NT2/D1 (cell line): ENCODE measurements at regions not wholly inside any gene's neighbourhood (a gene's known extent, or its start where the extent isn't known, plus 50 kb on each side); places are given as distances from the start of the nearest gene placed in this dataset.

Experiments
- DNase-seq: peaks from one replicate; pipeline ENCODE4 v3.0.0-alpha.2; 2011; ENCODE audit warnings: low read depth, low spot score
- H3K27me3 ChIP-seq: 2 replicates; pipeline ENCODE4 v1.6.0; 2011; ENCODE audit warnings: mild to moderate bottlenecking; ENCODE audit not compliant: insufficient read length, insufficient read depth
- H3K36me3 ChIP-seq: 2 replicates; pipeline ENCODE4 v1.6.1; 2011; ENCODE audit warnings: mild to moderate bottlenecking, low read length, mixed read lengths; ENCODE audit not compliant: insufficient read depth, insufficient read length
- H3K4me1 ChIP-seq: 2 replicates; pipeline ENCODE4 v1.5.1; 2011; ENCODE audit not compliant: insufficient read depth, insufficient read length
- H3K4me3 ChIP-seq: 2 replicates; pipeline ENCODE4 v1.5.1; 2011; ENCODE audit warnings: low read depth; ENCODE audit not compliant: insufficient read length
- H3K9ac ChIP-seq: 2 replicates; pipeline ENCODE4 v1.6.0; 2011; ENCODE audit warnings: low read depth; ENCODE audit not compliant: insufficient read length
- H3K9me3 ChIP-seq: 2 replicates; pipeline ENCODE4 v1.5.1; 2011; ENCODE audit warnings: mild to moderate bottlenecking, low read length; ENCODE audit not compliant: insufficient read depth
- SUZ12 ChIP-seq: IDR thresholded peaks from 2 replicates; pipeline ENCODE4 v1.6.1; 2011; ENCODE audit not compliant: insufficient read length, insufficient read depth; ENCODE audit errors: extremely low read depth
- YY1 ChIP-seq: IDR thresholded peaks from 2 replicates; pipeline ENCODE4 v1.6.1; 2011; ENCODE audit not compliant: insufficient read length, insufficient read depth
- ZNF274 ChIP-seq: IDR thresholded peaks from 2 replicates; pipeline ENCODE4 v1.6.1; 2011; ENCODE audit warnings: mild to moderate bottlenecking, low read depth, low read length

DNA sequence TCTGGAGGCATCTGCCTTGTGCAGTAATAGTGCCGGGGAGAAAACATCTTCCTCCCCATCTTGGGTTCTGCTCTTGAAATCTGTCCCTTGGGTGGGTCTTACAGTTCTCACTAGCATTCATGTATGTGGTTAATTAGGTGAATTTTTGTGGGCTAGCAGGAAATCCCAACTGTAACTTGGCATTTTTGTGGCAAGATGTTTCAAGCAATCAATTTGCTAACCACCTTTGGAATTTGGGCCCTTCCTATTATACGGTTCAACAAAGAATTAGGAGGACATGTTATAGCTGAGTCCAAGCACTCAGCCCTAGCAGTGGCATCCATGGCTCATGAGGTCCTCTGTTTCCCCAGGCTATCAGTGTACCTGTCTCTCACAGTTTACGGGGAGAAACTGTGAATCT, 89.1 kb upstream of the MTNR1B start:
- DNase-seq: no peak
- Histone ChIP-seq H3K4me3 (no peak overlapping the region), H3K9ac (no peak overlapping the region), H3K27me3 (no peaks in the 10 kb centered on the region), H3K36me3 (peaks cover 8% of the 10 kb centered on the region), H3K9me3 (peaks cover 6% of the 10 kb centered on the region; the same call in 1 of the 2 replicates), H3K4me1 (no peaks in the 10 kb centered on the region)
- no peak for TF ChIP-seq YY1
- TF ChIP-seq SUZ12: no peak
- no peak for TF ChIP-seq ZNF274

DNA sequence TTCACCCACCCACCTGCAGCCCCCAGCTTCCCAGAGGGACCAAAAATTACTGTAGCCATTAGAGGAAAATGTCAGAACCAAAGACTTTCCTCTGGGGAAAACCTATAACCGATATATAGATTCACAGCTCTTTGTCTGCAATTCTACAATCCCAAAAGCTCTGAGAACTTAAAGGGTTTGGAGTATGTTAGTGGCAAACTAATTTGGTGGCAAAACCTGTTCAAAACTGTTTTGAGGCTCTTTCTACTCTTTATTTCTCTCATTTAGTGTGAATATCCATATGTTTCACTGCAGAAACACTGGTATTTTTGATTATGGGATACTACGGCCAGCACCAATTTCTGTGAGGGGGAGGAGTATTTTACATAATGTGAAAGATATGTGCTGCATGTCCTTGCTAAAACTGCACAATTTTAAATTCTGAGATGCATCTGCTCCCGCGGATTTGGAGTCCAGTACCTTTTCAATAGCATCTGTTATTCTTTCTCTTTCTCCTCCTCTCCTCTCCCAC, 87.5 kb upstream of the MTNR1B start:
- no peaks in the 10 kb centered on the region for H3K4me1 ChIP-seq
- peaks cover 6% of the 10 kb centered on the region; the same call in 1 of the 2 replicates for H3K9me3 ChIP-seq
- TF ChIP-seq YY1 (no peak), ZNF274 (no peak), SUZ12 (no peak)
- DNase-seq: no peak
- peaks cover 8% of the 10 kb centered on the region for H3K36me3 ChIP-seq
- H3K4me3 ChIP-seq: no peak overlapping the region
- no peaks in the 10 kb centered on the region for H3K27me3 ChIP-seq
- H3K9ac ChIP-seq: no peak overlapping the region

DNA sequence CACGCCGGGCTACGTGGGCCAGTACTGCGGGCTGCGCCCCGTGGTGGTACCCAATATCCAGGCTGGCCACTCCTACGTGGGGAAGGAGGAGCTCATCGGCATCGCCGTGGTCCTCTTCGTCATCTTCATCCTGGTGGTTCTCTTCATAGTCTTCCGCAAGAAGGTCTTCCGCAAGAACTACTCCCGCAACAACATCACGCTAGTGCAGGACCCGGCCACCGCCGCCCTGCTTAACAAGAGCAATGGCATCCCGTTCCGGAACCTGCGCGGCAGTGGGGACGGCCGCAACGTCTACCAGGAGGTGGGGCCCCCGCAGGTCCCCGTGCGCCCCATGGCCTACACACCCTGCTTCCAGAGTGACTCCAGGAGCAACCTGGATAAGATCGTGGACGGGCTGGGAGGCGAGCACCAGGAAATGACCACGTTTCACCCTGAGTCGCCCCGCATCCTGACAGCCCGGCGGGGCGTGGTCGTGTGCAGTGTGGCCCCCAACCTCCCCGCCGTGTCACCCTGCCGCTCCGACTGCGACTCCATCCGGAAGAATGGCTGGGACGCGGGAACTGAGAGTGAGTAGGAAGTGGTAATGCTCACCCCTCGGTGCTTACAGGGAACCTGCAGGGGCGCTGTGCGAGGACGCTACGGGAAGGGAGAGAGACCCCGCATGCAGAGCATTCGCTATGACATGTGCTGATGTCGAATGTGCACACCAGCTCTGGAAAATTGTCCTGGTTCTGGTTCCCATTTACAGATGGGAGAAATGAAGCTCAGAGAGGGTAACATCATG, 86.4 kb upstream of the MTNR1B start:
- H3K4me1 ChIP-seq: no peaks in the 10 kb centered on the region
- no peak overlapping the region for H3K4me3 ChIP-seq
- no peaks in the 10 kb centered on the region for H3K27me3 ChIP-seq
- no peak for DNase-seq
- H3K9ac ChIP-seq: no peak overlapping the region
- TF ChIP-seq ZNF274 (no peak), YY1 (no peak)
- peaks cover 8% of the 10 kb centered on the region for H3K36me3 ChIP-seq
- H3K9me3 ChIP-seq: peaks cover 6% of the 10 kb centered on the region; the same call in 1 of the 2 replicates

DNA sequence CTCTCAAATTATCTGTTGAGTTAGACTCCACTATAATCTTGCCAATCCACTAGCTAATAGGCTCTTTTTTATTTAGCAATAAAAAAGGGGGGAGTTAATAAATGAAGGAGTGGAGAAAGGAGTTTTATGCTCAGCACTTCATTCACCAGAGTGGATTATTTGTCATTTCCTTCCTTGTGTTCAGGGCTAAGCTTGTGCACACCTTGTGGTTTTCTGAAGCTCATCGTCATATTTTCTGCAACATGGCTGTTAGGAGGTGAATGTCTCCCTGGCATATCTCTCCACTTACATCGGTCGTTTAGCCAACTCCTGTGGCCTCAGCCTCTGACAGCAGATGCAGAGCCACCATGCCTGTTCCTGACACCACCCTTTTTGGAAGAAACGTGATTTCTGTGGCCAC, 83.9 kb upstream of the MTNR1B start:
- TF ChIP-seq YY1: no peak
- TF ChIP-seq SUZ12: no peak
- TF ChIP-seq ZNF274: no peak
- H3K27me3 ChIP-seq: no peaks in the 10 kb centered on the region
- no peak for DNase-seq
- H3K4me1 ChIP-seq: no peaks in the 10 kb centered on the region
- H3K9me3 ChIP-seq: peaks cover 6% of the 10 kb centered on the region; the same call in 1 of the 2 replicates
- H3K9ac ChIP-seq: no peak overlapping the region
- no peak overlapping the region for H3K4me3 ChIP-seq
- H3K36me3 ChIP-seq: peaks cover 8% of the 10 kb centered on the region

DNA sequence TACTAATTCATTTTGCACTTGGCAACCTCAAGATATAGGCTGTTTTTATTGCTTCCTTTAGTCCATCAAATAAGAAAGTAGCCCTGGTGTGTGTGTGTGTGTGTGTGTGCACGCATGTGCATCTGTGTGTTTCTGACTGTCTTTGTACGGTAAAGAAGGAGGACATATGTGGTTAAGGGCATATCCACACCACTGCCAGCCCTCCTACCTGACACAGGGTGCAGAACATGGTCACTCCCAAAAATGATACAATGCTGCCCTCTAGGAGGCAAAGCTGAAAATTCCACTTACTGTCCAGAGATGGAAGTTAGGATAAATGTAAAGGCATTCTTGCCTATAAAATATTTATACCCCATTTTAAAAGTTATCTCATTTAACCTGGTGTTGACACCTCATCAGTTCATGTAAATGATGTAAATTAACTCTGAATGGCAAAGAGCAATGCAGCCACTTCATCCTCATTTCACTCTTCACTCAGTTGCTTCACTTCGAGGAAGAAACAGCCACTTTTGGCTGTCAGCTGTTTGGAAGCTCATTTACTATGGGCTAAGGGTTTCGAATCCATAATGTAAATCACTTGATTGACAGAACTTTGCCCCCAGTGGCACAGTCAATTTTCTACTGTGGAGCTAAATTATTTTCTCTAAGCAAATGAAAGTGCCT, 83.1 kb upstream of the MTNR1B start:
- Histone ChIP-seq H3K4me3 (no peak overlapping the region), H3K9ac (no peak overlapping the region), H3K27me3 (no peaks in the 10 kb centered on the region), H3K36me3 (peaks cover 8% of the 10 kb centered on the region), H3K4me1 (no peaks in the 10 kb centered on the region), H3K9me3 (peaks cover 6% of the 10 kb centered on the region; the same call in 1 of the 2 replicates)
- peak; percentile 56 for DNase-seq
- no peak for TF ChIP-seq ZNF274
- no peak for TF ChIP-seq YY1
- TF ChIP-seq SUZ12: no peak

DNA sequence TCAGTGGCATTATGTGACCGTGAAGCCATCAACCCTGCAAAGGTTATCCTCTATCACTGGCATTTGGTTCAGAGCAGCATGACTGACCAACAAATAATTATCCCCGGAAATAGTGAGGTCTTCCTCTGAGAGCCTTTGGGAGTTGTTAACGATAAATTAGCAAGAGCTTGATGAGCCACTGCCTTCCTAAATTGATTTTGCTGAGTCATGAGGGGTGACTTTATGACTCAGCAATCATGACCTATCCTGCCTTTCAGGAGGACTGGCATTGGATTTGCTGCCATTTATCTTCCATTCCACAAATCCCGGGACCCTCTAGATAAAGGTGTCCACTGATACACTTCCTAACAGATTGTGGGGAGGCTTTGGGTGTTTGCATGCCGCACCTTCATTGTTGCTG, 80.8 kb upstream of the MTNR1B start:
- DNase-seq: no peak
- no peaks in the 10 kb centered on the region for H3K4me1 ChIP-seq
- no peak overlapping the region for H3K9ac ChIP-seq
- no peak overlapping the region for H3K4me3 ChIP-seq
- no peaks in the 10 kb centered on the region for H3K9me3 ChIP-seq
- H3K27me3 ChIP-seq: no peaks in the 10 kb centered on the region
- no peaks in the 10 kb centered on the region for H3K36me3 ChIP-seq
- TF ChIP-seq SUZ12: no peak
- TF ChIP-seq ZNF274: no peak
- TF ChIP-seq YY1: no peak

DNA sequence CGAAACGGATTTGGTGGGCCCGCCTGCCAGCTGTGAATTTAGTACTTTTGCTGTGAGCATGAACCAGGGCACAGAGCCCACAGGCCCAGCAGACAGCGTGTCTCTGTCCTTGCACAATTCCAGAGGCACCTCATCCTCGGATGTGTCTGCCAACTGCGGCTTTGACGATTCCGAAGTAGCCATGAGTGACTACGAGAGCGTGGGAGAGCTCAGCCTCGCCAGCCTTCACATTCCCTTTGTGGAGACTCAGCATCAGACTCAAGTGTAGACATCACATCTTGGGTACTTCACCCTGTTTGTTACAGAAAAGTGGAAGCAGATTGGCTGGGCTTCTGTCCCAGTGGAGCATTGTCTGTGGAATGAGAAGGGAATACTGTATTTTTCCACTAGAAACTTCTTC, 78.6 kb upstream of the MTNR1B start:
- Histone ChIP-seq H3K9ac (no peak overlapping the region), H3K9me3 (no peaks in the 10 kb centered on the region), H3K4me3 (no peak overlapping the region), H3K27me3 (no peaks in the 10 kb centered on the region), H3K4me1 (no peaks in the 10 kb centered on the region), H3K36me3 (no peaks in the 10 kb centered on the region)
- no peak for DNase-seq
- TF ChIP-seq SUZ12: no peak
- no peak for TF ChIP-seq YY1
- TF ChIP-seq ZNF274: no peak
